Tibial artery (tissue), 4 donors: ENCODE measurements at regions not wholly inside any gene's neighbourhood (a gene's known extent, or its start where the extent isn't known, plus 50 kb on each side); places are given as distances from the start of the nearest gene placed in this dataset.

Experiments
- DNase-seq, 2 donors: peaks; one replicate each; pipeline ENCODE4 v3.0.0-alpha.2; 2019
- H3K27ac ChIP-seq, 2 donors: fragments of 200-600 bp; sonication (generic) in 1 of 2; 1 replicate in 1 of 2; 2 replicates in 1 of 2; pipeline ENCODE4 v1.5.1; 2018 to 2019; ENCODE audit warnings: mild to moderate bottlenecking in 1 of 2
- H3K27me3 ChIP-seq, 2 donors: fragments of 200-600 bp; sonication (generic) in 1 of 2; one replicate each; pipeline versions ENCODE4 v1.5.1 to v1.6.0; 2016 to 2019
- H3K36me3 ChIP-seq, 3 donors: fragments of 200-600 bp; sonication (generic) in 2 of 3; one replicate each; pipeline ENCODE4 v1.5.1; 2016 to 2019; ENCODE audit warnings: mild to moderate bottlenecking in 2 of 3
- H3K4me1 ChIP-seq, 4 donors: fragments of 200-600 bp; sonication (generic) in 2 of 4; 1 replicate in 3 of 4; 2 replicates in 1 of 4; pipeline ENCODE4 v1.5.1; 2016 to 2019
- H3K4me3 ChIP-seq, 2 donors: fragments of 200-600 bp; sonication (generic) in 1 of 2; 1 replicate in 1 of 2; 2 replicates in 1 of 2; pipeline ENCODE4 v1.5.1; 2018 to 2019; ENCODE audit warnings: mild to moderate bottlenecking in 2 of 2
- H3K9me3 ChIP-seq, 3 donors: fragments of 200-600 bp; sonication (generic) in 1 of 3; one replicate each; pipeline ENCODE4 v1.5.1; 2016 to 2019
- intact Hi-C: fragments of 100-400 bp; cut with DNase I; formaldehyde crosslinking; loops from one replicate; pipeline ENCODE4 v1.15.0; 2023; ENCODE audit warnings: low total_unique reads
- TF ChIP-seq, protein P1 (sequence below), 2 experiments: fragments of 200-600 bp in 1 of 2; fragments of 450-650 bp in 1 of 2; IDR thresholded peaks; one replicate each; pipeline ENCODE4 v1.5.1; 2017 to 2019; ENCODE audit warnings: antibody characterized with exemption in 2 of 2, mild to moderate bottlenecking in 1 of 2, moderate library complexity in 1 of 2

DNA sequence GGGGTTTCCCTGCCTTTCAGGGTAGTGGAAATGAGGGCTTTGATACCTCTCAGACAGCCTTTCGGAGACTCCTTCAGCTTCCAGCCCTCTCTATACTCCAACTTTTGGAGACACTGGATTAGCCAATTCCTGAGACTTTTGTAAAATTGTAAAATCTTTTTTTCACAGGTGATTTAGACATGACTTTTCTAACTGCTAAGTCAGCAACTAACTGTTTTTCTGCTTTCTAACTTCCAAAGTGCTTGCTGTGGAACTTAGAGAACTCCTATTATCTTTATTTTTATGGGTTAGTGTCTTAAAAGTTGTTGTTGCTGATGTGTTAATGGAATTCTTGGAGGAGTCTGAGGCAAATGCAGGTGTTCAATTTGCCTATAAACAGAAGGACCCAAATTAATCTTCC is 616.7 kb upstream of the ID2 start:
- Histone ChIP-seq H3K4me1 (no peaks in the 10 kb centered on the region), H3K9me3 (no peaks in the 10 kb centered on the region), H3K36me3 (no peaks in the 10 kb centered on the region), H3K4me3 (no peak overlapping the region), H3K27ac (no peak overlapping the region), H3K27me3 (no peaks in the 10 kb centered on the region)
- intact Hi-C loops = no loop called here
- DNase-seq = no peak
- TF ChIP-seq, protein P1, sequence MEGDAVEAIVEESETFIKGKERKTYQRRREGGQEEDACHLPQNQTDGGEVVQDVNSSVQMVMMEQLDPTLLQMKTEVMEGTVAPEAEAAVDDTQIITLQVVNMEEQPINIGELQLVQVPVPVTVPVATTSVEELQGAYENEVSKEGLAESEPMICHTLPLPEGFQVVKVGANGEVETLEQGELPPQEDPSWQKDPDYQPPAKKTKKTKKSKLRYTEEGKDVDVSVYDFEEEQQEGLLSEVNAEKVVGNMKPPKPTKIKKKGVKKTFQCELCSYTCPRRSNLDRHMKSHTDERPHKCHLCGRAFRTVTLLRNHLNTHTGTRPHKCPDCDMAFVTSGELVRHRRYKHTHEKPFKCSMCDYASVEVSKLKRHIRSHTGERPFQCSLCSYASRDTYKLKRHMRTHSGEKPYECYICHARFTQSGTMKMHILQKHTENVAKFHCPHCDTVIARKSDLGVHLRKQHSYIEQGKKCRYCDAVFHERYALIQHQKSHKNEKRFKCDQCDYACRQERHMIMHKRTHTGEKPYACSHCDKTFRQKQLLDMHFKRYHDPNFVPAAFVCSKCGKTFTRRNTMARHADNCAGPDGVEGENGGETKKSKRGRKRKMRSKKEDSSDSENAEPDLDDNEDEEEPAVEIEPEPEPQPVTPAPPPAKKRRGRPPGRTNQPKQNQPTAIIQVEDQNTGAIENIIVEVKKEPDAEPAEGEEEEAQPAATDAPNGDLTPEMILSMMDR (IDR thresholded peaks at IDR 0.05) = no peak

DNA sequence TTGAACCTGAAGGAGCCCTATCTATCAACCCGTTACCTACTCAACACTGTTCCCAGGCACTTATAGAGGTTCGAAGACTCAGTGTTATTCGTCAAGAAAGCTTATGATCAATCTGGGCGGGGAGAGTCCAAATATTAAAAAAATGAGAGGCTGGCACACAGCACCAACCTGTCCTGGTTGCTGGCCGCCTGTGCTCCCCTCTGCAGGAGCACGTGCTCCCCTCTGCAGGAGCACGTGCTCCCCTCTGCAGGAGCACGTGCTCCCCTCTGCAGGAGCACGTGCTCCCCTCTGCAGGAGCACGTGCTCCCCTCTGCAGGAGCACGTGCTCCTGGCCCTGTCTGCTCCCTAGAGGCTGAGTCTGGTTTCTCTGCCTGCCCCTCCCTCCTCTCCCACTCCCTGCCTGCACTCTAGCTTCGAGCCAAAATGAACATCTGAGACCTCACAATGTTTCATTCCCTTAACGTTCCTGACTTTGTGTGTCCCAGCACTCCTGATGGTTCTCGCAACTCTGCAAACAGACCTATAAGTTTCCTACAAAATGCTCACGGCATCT is 614.0 kb upstream of the ID2 start:
- no peak for DNase-seq
- no peaks in the 10 kb centered on the region for H3K36me3 ChIP-seq
- no peaks in the 10 kb centered on the region for H3K9me3 ChIP-seq
- H3K27me3 ChIP-seq = no peaks in the 10 kb centered on the region
- no peaks in the 10 kb centered on the region for H3K4me1 ChIP-seq
- TF ChIP-seq, protein P1 (IDR thresholded peaks at IDR 0.05) = no peak
- no peak overlapping the region for H3K27ac ChIP-seq
- intact Hi-C loops = no loop called here
- no peak overlapping the region for H3K4me3 ChIP-seq

DNA sequence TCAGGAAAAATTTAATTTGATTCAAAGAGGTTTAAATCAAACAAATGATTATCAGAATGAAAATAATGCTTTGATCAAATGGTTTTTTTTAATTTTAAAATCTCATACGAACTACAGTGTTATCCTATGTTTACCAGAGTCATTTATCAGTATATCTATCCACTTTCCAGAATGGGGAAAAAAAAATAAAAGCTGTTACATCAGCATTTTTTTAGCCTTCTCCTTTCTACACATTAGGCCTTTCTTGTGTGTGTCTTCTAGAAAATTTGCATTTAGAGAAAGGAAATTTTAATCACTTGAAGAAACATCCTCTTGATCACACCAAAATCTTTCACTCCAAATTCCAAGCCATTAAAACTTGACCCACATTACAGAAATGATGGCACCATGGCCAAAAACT is 608.9 kb upstream of the ID2 start:
- Histone ChIP-seq H3K27me3 (no peaks in the 10 kb centered on the region), H3K4me3 (no peak overlapping the region), H3K27ac (no peak overlapping the region), H3K9me3 (no peaks in the 10 kb centered on the region), H3K4me1 (no peaks in the 10 kb centered on the region), H3K36me3 (no peaks in the 10 kb centered on the region)
- TF ChIP-seq, protein P1 (IDR thresholded peaks at IDR 0.05) = no peak
- intact Hi-C loops = no loop called here
- no peak for DNase-seq

DNA sequence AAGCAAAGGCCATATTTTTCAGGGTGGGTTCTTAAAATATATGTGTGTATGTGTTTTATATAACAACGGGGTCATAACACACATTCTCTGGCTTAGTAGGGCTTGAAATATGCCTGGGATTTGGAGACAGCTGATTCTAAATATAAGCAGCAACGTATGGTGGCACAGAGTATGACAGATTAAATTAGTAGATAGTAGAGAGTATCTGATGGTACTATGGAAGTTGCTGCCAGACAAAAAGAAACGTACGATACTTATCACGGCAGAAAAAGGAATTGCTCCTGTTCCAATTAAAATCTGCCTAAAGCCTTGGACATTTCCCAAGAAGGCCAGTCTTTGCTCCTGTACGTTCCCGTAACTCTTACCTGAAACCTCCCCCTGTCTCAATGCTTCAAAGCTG is 607.9 kb upstream of the ID2 start:
- Histone ChIP-seq H3K36me3 (no peaks in the 10 kb centered on the region), H3K4me3 (no peak overlapping the region), H3K4me1 (no peaks in the 10 kb centered on the region), H3K27me3 (no peaks in the 10 kb centered on the region), H3K9me3 (no peaks in the 10 kb centered on the region), H3K27ac (no peak overlapping the region)
- intact Hi-C loops = no loop called here
- no peak for DNase-seq
- TF ChIP-seq, protein P1 (IDR thresholded peaks at IDR 0.05) = no peak

DNA sequence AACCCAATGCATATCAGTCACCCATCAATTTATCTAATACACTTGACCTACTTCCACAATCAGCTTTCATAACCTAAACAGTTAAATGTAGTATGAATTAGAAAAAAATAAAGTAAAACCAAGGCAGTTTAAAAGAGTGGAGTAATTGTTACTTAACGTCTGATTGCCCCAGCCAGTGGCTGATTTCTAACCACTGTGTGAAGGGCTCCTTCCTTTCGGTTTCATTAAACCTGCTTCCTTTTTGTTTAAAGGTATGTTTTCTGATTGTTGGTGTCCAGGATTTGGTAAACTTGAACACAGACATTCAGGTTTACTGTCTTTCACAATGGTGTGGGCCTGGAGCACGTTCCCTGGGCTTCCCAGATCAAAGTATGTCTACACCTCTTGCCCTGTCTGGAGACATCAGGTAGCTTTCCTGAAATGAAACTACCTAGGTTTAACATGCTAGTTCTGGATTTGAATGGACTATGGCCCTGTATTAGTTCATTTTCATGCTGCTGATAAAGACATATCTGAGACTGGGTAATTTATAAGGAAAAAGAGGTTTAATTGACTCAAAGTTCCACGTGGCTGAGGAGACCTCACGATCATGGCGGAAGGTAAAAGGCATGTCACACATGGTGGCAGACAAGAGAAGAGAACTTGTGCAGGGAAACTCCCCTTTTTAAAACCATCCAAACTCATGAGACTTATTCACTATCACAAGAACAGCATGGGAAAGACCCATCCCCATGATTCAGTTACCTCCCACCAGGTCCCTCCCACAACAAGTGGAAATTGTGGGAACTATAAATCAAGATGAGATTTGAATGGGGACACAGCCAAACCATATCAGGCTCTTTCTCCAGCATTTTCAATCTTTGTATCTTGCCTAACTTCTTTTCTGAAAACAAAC is 605.2 kb upstream of the ID2 start:
- no peak overlapping the region for H3K27ac ChIP-seq
- TF ChIP-seq, protein P1 (IDR thresholded peaks at IDR 0.05) = no peak
- H3K4me3 ChIP-seq = no peak overlapping the region
- DNase-seq = no peak
- no peaks in the 10 kb centered on the region for H3K9me3 ChIP-seq
- no peaks in the 10 kb centered on the region for H3K4me1 ChIP-seq
- H3K36me3 ChIP-seq = no peaks in the 10 kb centered on the region
- intact Hi-C loops = no loop called here
- no peaks in the 10 kb centered on the region for H3K27me3 ChIP-seq
